ENCODE measurements at regions not wholly inside any gene's neighbourhood (a gene's known extent, or its start where the extent isn't known, plus 50 kb on each side); places are given as distances from the start of the nearest gene placed in this dataset.

GRCh38 chr7:45238806-45239205, 81.2 kb downstream of the RAMP3 start:
- TF ChIP-seq EZH2phosphoT487 (IDR thresholded peaks at IDR 0.05; ENCODE audit: borderline replicate concordance, low read depth, low read length) (no peak), CTCF (conservative IDR thresholded peaks at IDR 0.05; ENCODE audit: low read length) (no peak)
